Left renal pelvis (tissue), 4 donors: ENCODE measurements at regions not wholly inside any gene's neighbourhood (a gene's known extent, or its start where the extent isn't known, plus 50 kb on each side); places are given as distances from the start of the nearest gene placed in this dataset.
A peak's percentile ranks its signal among the peaks of the same experiment; 100 is the strongest.

Experiments
- DNase-seq, 4 donors: peaks; one replicate each; pipeline ENCODE4 v3.0.0-alpha.2; 2013; ENCODE audit warnings: low read depth in 4 of 4, low spot score in 3 of 4

- DNase-seq = no peak
These were observed 761.6 kb downstream of the LRFN5 start for GRCh38 chr14:42368234-42368633.

- no peak for DNase-seq
These were observed 746.6 kb downstream of the LRFN5 start for GRCh38 chr14:42353315-42353714.

- no peak for DNase-seq
These were observed 729.2 kb downstream of the LRFN5 start for GRCh38 chr14:42335918-42336317.

- DNase-seq = no peak
These were observed 728.3 kb downstream of the LRFN5 start for GRCh38 chr14:42334931-42335330.

GRCh38 chr14:42323426-42323825, 716.8 kb downstream of the LRFN5 start:
- no peak for DNase-seq

- no peak for DNase-seq
These were observed 716.0 kb downstream of the LRFN5 start for GRCh38 chr14:42322531-42323284.

GRCh38 chr14:42319996-42320395, 713.3 kb downstream of the LRFN5 start:
- no peak for DNase-seq

- no peak for DNase-seq
These were observed 710.0 kb downstream of the LRFN5 start for GRCh38 chr14:42316693-42317092.

- no peak for DNase-seq
These were observed 705.2 kb downstream of the LRFN5 start for GRCh38 chr14:42311876-42312275.

GRCh38 chr14:42307239-42307825, 700.7 kb downstream of the LRFN5 start:
- DNase-seq = no peak

GRCh38 chr14:42299692-42300091, 693.0 kb downstream of the LRFN5 start:
- DNase-seq = peak in 2 of 4 donors; percentile 8 to 37

- no peak for DNase-seq
These were observed 686.5 kb downstream of the LRFN5 start for GRCh38 chr14:42293180-42293579.

- no peak for DNase-seq
These were observed 671.2 kb downstream of the LRFN5 start for GRCh38 chr14:42277840-42278239.

- DNase-seq = no peak
These were observed 662.6 kb downstream of the LRFN5 start for GRCh38 chr14:42269234-42269633.

GRCh38 chr14:42248131-42248530, 641.5 kb downstream of the LRFN5 start:
- no peak for DNase-seq

- DNase-seq = no peak
These were observed 634.4 kb downstream of the LRFN5 start for GRCh38 chr14:42241101-42241500.

GRCh38 chr14:42229976-42230375, 623.3 kb downstream of the LRFN5 start:
- DNase-seq = no peak

GRCh38 chr14:42229294-42229693, 622.6 kb downstream of the LRFN5 start:
- DNase-seq = no peak

- DNase-seq = no peak
These were observed 621.9 kb downstream of the LRFN5 start for GRCh38 chr14:42228611-42229010.

- peak in 3 of 4 donors; percentile 36 to 57 (median 53) for DNase-seq
These were observed 617.6 kb downstream of the LRFN5 start for GRCh38 chr14:42224053-42224888.

GRCh38 chr14:42222924-42223471, 616.3 kb downstream of the LRFN5 start:
- DNase-seq = no peak
